ENCODE measurements at regions not wholly inside any gene's neighbourhood (a gene's known extent, or its start where the extent isn't known, plus 50 kb on each side); places are given as distances from the start of the nearest gene placed in this dataset.

- Histone ChIP-seq H4K20me1 (ENCODE audit: insufficient read depth) (no peaks in the 10 kb centered on the region), H3K4me2 (ENCODE audit: unreplicated experiment) (no peak overlapping the region), H3K4me1 (ENCODE audit: insufficient read depth) (no peaks in the 10 kb centered on the region), H3K9ac (no peak overlapping the region), H3K9me3 (ENCODE audit: low read depth) (no peaks in the 10 kb centered on the region), H3K79me2 (ENCODE audit: insufficient read depth) (no peaks in the 10 kb centered on the region), H3F3A (ENCODE audit: insufficient read depth) (no peaks in the 10 kb centered on the region), H2AFZ (no peak overlapping the region), H3K4me3 (no peak overlapping the region), H3K27me3 (replicated peaks; ENCODE audit: insufficient read depth) (no peaks in the 10 kb centered on the region), H3K9me2 (ENCODE audit: insufficient read depth) (no peaks in the 10 kb centered on the region), H3K27ac (no peak overlapping the region), H3K36me3 (ENCODE audit: low read depth) (no peaks in the 10 kb centered on the region)
- no peak for TF ChIP-seq EZH2phosphoT487 (IDR thresholded peaks at IDR 0.05; ENCODE audit: insufficient read depth, low read depth)
- no peak for TF ChIP-seq EZH2 (IDR thresholded peaks at IDR 0.05; ENCODE audit: insufficient read depth, poor library complexity, severe bottlenecking)
- DNase-seq = no peak
- in situ Hi-C loops (cut with MboI) = no loop called here
- 53 to 55% methylated on average over 1 of the region's 1 CpG for WGBS, 2 experiments (ENCODE audit: low coverage in 1 of 2, low lambda C conversion rate in 2 of 2, missing lambda C conversion rate in 2 of 2)
Measured at GRCh38 chr5:145028626-145029025, 806.5 kb downstream of the PRELID2 start.

- no peaks in the 10 kb centered on the region for H3K36me3 ChIP-seq (ENCODE audit: low read depth)
- H3K9me3 ChIP-seq (ENCODE audit: low read depth) = no peaks in the 10 kb centered on the region
- no peak overlapping the region for H3K9ac ChIP-seq
- H3K79me2 ChIP-seq (ENCODE audit: insufficient read depth) = no peaks in the 10 kb centered on the region
- no peak overlapping the region for H3K4me2 ChIP-seq (ENCODE audit: unreplicated experiment)
- no peaks in the 10 kb centered on the region for H3K27me3 ChIP-seq (replicated peaks; ENCODE audit: insufficient read depth)
- no peak for TF ChIP-seq EZH2phosphoT487 (IDR thresholded peaks at IDR 0.05; ENCODE audit: insufficient read depth, low read depth)
- TF ChIP-seq EZH2 (IDR thresholded peaks at IDR 0.05; ENCODE audit: insufficient read depth, poor library complexity, severe bottlenecking) = no peak
- DNase-seq = no peak
- H3F3A ChIP-seq (ENCODE audit: insufficient read depth) = no peaks in the 10 kb centered on the region
- H3K4me3 ChIP-seq = no peak overlapping the region
- H2AFZ ChIP-seq = no peak overlapping the region
- in situ Hi-C loops (cut with MboI) = no loop called here
- H3K9me2 ChIP-seq (ENCODE audit: insufficient read depth) = no peaks in the 10 kb centered on the region
- H4K20me1 ChIP-seq (ENCODE audit: insufficient read depth) = no peaks in the 10 kb centered on the region
- no peak overlapping the region for H3K27ac ChIP-seq
- H3K4me1 ChIP-seq (ENCODE audit: insufficient read depth) = no peaks in the 10 kb centered on the region
Measured at GRCh38 chr5:145027286-145027685, 807.9 kb downstream of the PRELID2 start.

- in situ Hi-C loops (cut with MboI) = no loop called here
- no peak for DNase-seq
- Histone ChIP-seq H3K27me3 (replicated peaks; ENCODE audit: insufficient read depth) (no peaks in the 10 kb centered on the region), H3F3A (ENCODE audit: insufficient read depth) (no peaks in the 10 kb centered on the region), H3K36me3 (ENCODE audit: low read depth) (no peaks in the 10 kb centered on the region), H3K9ac (no peak overlapping the region), H3K4me1 (ENCODE audit: insufficient read depth) (no peaks in the 10 kb centered on the region), H3K79me2 (ENCODE audit: insufficient read depth) (no peaks in the 10 kb centered on the region), H3K9me3 (ENCODE audit: low read depth) (no peaks in the 10 kb centered on the region), H4K20me1 (ENCODE audit: insufficient read depth) (no peaks in the 10 kb centered on the region), H3K9me2 (ENCODE audit: insufficient read depth) (no peaks in the 10 kb centered on the region), H3K4me3 (no peak overlapping the region), H2AFZ (no peak overlapping the region), H3K27ac (no peak overlapping the region), H3K4me2 (ENCODE audit: unreplicated experiment) (no peak overlapping the region)
- TF ChIP-seq EZH2 (IDR thresholded peaks at IDR 0.05; ENCODE audit: insufficient read depth, poor library complexity, severe bottlenecking) = no peak
- no peak for TF ChIP-seq EZH2phosphoT487 (IDR thresholded peaks at IDR 0.05; ENCODE audit: insufficient read depth, low read depth)
- WGBS, 2 experiments (ENCODE audit: low coverage in 1 of 2, low lambda C conversion rate in 2 of 2, missing lambda C conversion rate in 2 of 2) = 46 to 48% methylated on average over 3 of the region's 3 CpGs
Measured at GRCh38 chr5:145025775-145026174, 809.4 kb downstream of the PRELID2 start.

- Histone ChIP-seq H3K9me3 (ENCODE audit: low read depth) (no peaks in the 10 kb centered on the region), H3K4me3 (no peak overlapping the region), H3F3A (ENCODE audit: insufficient read depth) (no peaks in the 10 kb centered on the region), H4K20me1 (ENCODE audit: insufficient read depth) (no peaks in the 10 kb centered on the region), H2AFZ (no peak overlapping the region), H3K36me3 (ENCODE audit: low read depth) (no peaks in the 10 kb centered on the region), H3K9ac (no peak overlapping the region), H3K4me1 (ENCODE audit: insufficient read depth) (no peaks in the 10 kb centered on the region), H3K79me2 (ENCODE audit: insufficient read depth) (no peaks in the 10 kb centered on the region), H3K4me2 (ENCODE audit: unreplicated experiment) (no peak overlapping the region), H3K27ac (no peak overlapping the region), H3K9me2 (ENCODE audit: insufficient read depth) (0 out of 2 replicates have a peak, but pooled peaks cover 6% of the 10 kb centered on the region), H3K27me3 (replicated peaks; ENCODE audit: insufficient read depth) (no peaks in the 10 kb centered on the region)
- WGBS, 2 experiments (ENCODE audit: low coverage in 1 of 2, low lambda C conversion rate in 2 of 2, missing lambda C conversion rate in 2 of 2) = 48 to 51% methylated on average over 1 of the region's 1 CpG
- TF ChIP-seq EZH2 (IDR thresholded peaks at IDR 0.05; ENCODE audit: insufficient read depth, poor library complexity, severe bottlenecking) (no peak), EZH2phosphoT487 (IDR thresholded peaks at IDR 0.05; ENCODE audit: insufficient read depth, low read depth) (no peak)
- DNase-seq = no peak
- in situ Hi-C loops (cut with MboI) = no loop called here
Measured at GRCh38 chr5:145015146-145015545, 820.0 kb downstream of the PRELID2 start.

GRCh38 chr5:145014109-145014508 is 821.0 kb downstream of the PRELID2 start:
- TF ChIP-seq EZH2phosphoT487 (IDR thresholded peaks at IDR 0.05; ENCODE audit: insufficient read depth, low read depth) = no peak
- no peak for TF ChIP-seq EZH2 (IDR thresholded peaks at IDR 0.05; ENCODE audit: insufficient read depth, poor library complexity, severe bottlenecking)
- 56 to 65% methylated on average over 3 of the region's 3 CpGs for WGBS, 2 experiments (ENCODE audit: low coverage in 1 of 2, low lambda C conversion rate in 2 of 2, missing lambda C conversion rate in 2 of 2)

More at GRCh38 chr5:145014109-145014508, 821.0 kb downstream of the PRELID2 start:
- H3K4me1 ChIP-seq (ENCODE audit: insufficient read depth) = no peaks in the 10 kb centered on the region
- H2AFZ ChIP-seq = no peak overlapping the region
- H3K9ac ChIP-seq = no peak overlapping the region
- no peaks in the 10 kb centered on the region for H3F3A ChIP-seq (ENCODE audit: insufficient read depth)
- H3K4me3 ChIP-seq = no peak overlapping the region
- no peaks in the 10 kb centered on the region for H3K27me3 ChIP-seq (replicated peaks; ENCODE audit: insufficient read depth)
- no peaks in the 10 kb centered on the region for H3K9me3 ChIP-seq (ENCODE audit: low read depth)
- no peaks in the 10 kb centered on the region for H3K79me2 ChIP-seq (ENCODE audit: insufficient read depth)
- H4K20me1 ChIP-seq (ENCODE audit: insufficient read depth) = no peaks in the 10 kb centered on the region
- no peak overlapping the region for H3K27ac ChIP-seq
- H3K4me2 ChIP-seq (ENCODE audit: unreplicated experiment) = no peak overlapping the region
- H3K9me2 ChIP-seq (ENCODE audit: insufficient read depth) = 0 out of 2 replicates have a peak, but pooled peaks cover 6% of the 10 kb centered on the region
- H3K36me3 ChIP-seq (ENCODE audit: low read depth) = no peaks in the 10 kb centered on the region
- no peak for DNase-seq
- in situ Hi-C loops (cut with MboI) = no loop called here
